Ascending aorta (tissue), 2 donors: ENCODE measurements at regions not wholly inside any gene's neighbourhood (a gene's known extent, or its start where the extent isn't known, plus 50 kb on each side); places are given as distances from the start of the nearest gene placed in this dataset.

Source experiments
- DNase-seq, 2 donors: peaks; one replicate each; pipeline ENCODE4 v3.0.0-alpha.2; 2019; ENCODE audit warnings: low spot score in 2 of 2
- H3K27ac ChIP-seq, 2 donors: fragments of 200-600 bp; sonication (generic); one replicate each; pipeline ENCODE4 v1.5.1; 2016 to 2017; ENCODE audit warnings: mild to moderate bottlenecking in 1 of 2
- H3K27me3 ChIP-seq: fragments of 200-600 bp; sonication (generic); one replicate; pipeline ENCODE4 v1.5.1; 2017
- H3K36me3 ChIP-seq, 2 donors: fragments of 200-600 bp; sonication (generic); one replicate each; pipeline ENCODE4 v1.5.1; 2016
- H3K4me1 ChIP-seq, 2 donors: fragments of 200-600 bp; sonication (generic); one replicate each; pipeline ENCODE4 v1.5.1; 2016 to 2017; ENCODE audit warnings: mild to moderate bottlenecking in 1 of 2
- H3K4me3 ChIP-seq, 2 donors: fragments of 200-600 bp; sonication (generic); one replicate each; pipeline ENCODE4 v1.5.1; 2016 to 2017; ENCODE audit warnings: mild to moderate bottlenecking in 1 of 2
- H3K9me3 ChIP-seq, 2 donors: fragments of 200-600 bp; sonication (generic); one replicate each; pipeline ENCODE4 v1.5.1; 2016
- CTCF ChIP-seq, 3 experiments: fragments of 200-600 bp in 2 of 3; fragments of 450-650 bp in 1 of 3; sonication (generic) in 2 of 3; IDR thresholded peaks; one replicate each; pipeline ENCODE4 v1.5.1; 2016 to 2019; ENCODE audit warnings: antibody characterized with exemption in 3 of 3, mild to moderate bottlenecking in 1 of 3, moderate library complexity in 1 of 3
- intact Hi-C: fragments of 100-400 bp; cut with DNase I; formaldehyde crosslinking; loops from one replicate; pipeline ENCODE4 v1.15.1; 2023

GRCh38 chr1:207971331-207972219, 60.6 kb upstream of the CD34 start:
- Histone ChIP-seq H3K36me3 (no peaks in the 10 kb centered on the region), H3K4me3 (no peak overlapping the region), H3K27ac (no peak overlapping the region), H3K4me1 (no peaks in the 10 kb centered on the region), H3K27me3 (no peaks in the 10 kb centered on the region), H3K9me3 (no peaks in the 10 kb centered on the region)
- intact Hi-C loops: no loop called here
- no peak for DNase-seq
- no peak for TF ChIP-seq CTCF (IDR thresholded peaks at IDR 0.05)

GRCh38 chr1:207970329-207971233, 59.7 kb upstream of the CD34 start:
- H3K4me1 ChIP-seq: no peaks in the 10 kb centered on the region
- TF ChIP-seq CTCF (IDR thresholded peaks at IDR 0.05): no peak
- no peaks in the 10 kb centered on the region for H3K27me3 ChIP-seq
- intact Hi-C loops: no loop called here
- H3K4me3 ChIP-seq: no peak overlapping the region
- H3K36me3 ChIP-seq: no peaks in the 10 kb centered on the region
- no peaks in the 10 kb centered on the region for H3K9me3 ChIP-seq
- no peak for DNase-seq
- H3K27ac ChIP-seq: no peak overlapping the region

GRCh38 chr1:207969528-207969927, 58.6 kb upstream of the CD34 start:
- intact Hi-C loops: no loop called here
- H3K36me3 ChIP-seq: no peaks in the 10 kb centered on the region
- no peaks in the 10 kb centered on the region for H3K4me1 ChIP-seq
- no peak for DNase-seq
- no peak overlapping the region for H3K4me3 ChIP-seq
- no peak for TF ChIP-seq CTCF (IDR thresholded peaks at IDR 0.05)
- H3K27ac ChIP-seq: no peak overlapping the region
- H3K9me3 ChIP-seq: no peaks in the 10 kb centered on the region
- H3K27me3 ChIP-seq: no peaks in the 10 kb centered on the region

- H3K4me1 ChIP-seq: peaks cover 0 to 4% of the 10 kb centered on the region in 2 donors
- no peaks in the 10 kb centered on the region for H3K27me3 ChIP-seq
- TF ChIP-seq CTCF (IDR thresholded peaks at IDR 0.05): no peak
- intact Hi-C loops: no loop called here
- no peak overlapping the region for H3K4me3 ChIP-seq
- DNase-seq: no peak
- H3K36me3 ChIP-seq: no peaks in the 10 kb centered on the region
- no peaks in the 10 kb centered on the region for H3K9me3 ChIP-seq
- H3K27ac ChIP-seq: no peak overlapping the region
These were observed 57.6 kb upstream of the CD34 start for GRCh38 chr1:207968521-207969009.

- Histone ChIP-seq H3K27me3 (no peaks in the 10 kb centered on the region), H3K27ac (no peak overlapping the region), H3K9me3 (no peaks in the 10 kb centered on the region), H3K4me3 (no peak overlapping the region), H3K36me3 (no peaks in the 10 kb centered on the region), H3K4me1 (peaks cover 0 to 9% of the 10 kb centered on the region in 2 donors)
- intact Hi-C loops: no loop called here
- TF ChIP-seq CTCF (IDR thresholded peaks at IDR 0.05): no peak
- no peak for DNase-seq
These were observed 56.8 kb upstream of the CD34 start for GRCh38 chr1:207967703-207968102.
